ENCODE measurements at regions not wholly inside any gene's neighbourhood (a gene's known extent, or its start where the extent isn't known, plus 50 kb on each side); places are given as distances from the start of the nearest gene placed in this dataset.

DNA sequence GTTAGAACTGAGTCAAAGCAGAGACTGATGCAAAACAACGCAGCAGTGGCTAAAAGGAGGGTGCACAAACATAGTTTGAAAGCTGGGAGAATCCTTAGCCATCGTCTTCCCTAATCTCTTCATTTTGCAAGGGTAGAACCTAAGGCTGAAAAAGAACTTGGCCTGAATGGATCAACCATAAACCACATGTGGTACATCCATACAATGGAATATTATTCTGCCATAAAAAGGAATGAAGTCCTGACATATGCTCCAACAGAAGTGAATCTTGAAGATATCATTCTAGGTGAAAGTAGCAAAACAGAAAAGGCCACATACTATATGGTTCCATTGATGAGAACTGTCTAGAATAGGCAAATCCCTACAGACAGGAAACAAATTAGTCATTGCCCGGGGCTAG lies 330.3 kb upstream of the NPVF start:
- TF ChIP-seq, protein P1, sequence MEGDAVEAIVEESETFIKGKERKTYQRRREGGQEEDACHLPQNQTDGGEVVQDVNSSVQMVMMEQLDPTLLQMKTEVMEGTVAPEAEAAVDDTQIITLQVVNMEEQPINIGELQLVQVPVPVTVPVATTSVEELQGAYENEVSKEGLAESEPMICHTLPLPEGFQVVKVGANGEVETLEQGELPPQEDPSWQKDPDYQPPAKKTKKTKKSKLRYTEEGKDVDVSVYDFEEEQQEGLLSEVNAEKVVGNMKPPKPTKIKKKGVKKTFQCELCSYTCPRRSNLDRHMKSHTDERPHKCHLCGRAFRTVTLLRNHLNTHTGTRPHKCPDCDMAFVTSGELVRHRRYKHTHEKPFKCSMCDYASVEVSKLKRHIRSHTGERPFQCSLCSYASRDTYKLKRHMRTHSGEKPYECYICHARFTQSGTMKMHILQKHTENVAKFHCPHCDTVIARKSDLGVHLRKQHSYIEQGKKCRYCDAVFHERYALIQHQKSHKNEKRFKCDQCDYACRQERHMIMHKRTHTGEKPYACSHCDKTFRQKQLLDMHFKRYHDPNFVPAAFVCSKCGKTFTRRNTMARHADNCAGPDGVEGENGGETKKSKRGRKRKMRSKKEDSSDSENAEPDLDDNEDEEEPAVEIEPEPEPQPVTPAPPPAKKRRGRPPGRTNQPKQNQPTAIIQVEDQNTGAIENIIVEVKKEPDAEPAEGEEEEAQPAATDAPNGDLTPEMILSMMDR (IDR thresholded peaks at IDR 0.05), result no peak
- TF ChIP-seq EZH2 (IDR thresholded peaks at IDR 0.05; ENCODE audit: borderline replicate concordance, insufficient read depth, low read depth, low read length, poor library complexity, severe bottlenecking), result no peak
